Endothelial cell (in vitro differentiated cells): ENCODE measurements at regions not wholly inside any gene's neighbourhood (a gene's known extent, or its start where the extent isn't known, plus 50 kb on each side); places are given as distances from the start of the nearest gene placed in this dataset.

Experiments
- DNase-seq: peaks from one replicate; pipeline ENCODE4 v3.0.0; 2021; ENCODE audit warnings: low spot score
- H3K27ac Mint-ChIP-seq: one replicate; pipeline ENCODE4 v1.8.0; 2021; ENCODE audit warnings: mixed read lengths, inconsistent platforms; ENCODE audit not compliant: unreplicated experiment
- H3K27me3 Mint-ChIP-seq: one replicate; pipeline ENCODE4 v1.8.0; 2021; ENCODE audit warnings: mild to moderate bottlenecking, moderate library complexity, mixed read lengths, inconsistent platforms; ENCODE audit not compliant: unreplicated experiment
- H3K36me3 Mint-ChIP-seq: one replicate; pipeline ENCODE4 v1.8.0; 2021; ENCODE audit warnings: mild to moderate bottlenecking, low read depth, mixed read lengths, inconsistent platforms; ENCODE audit not compliant: unreplicated experiment
- H3K4me1 Mint-ChIP-seq: one replicate; pipeline ENCODE4 v1.8.0; 2021; ENCODE audit warnings: mild to moderate bottlenecking, mixed read lengths, inconsistent platforms; ENCODE audit not compliant: unreplicated experiment
- H3K4me3 Mint-ChIP-seq: one replicate; pipeline ENCODE4 v1.8.0; 2021; ENCODE audit warnings: mild to moderate bottlenecking, mixed read lengths, inconsistent platforms; ENCODE audit not compliant: unreplicated experiment
- H3K9me3 Mint-ChIP-seq: one replicate; pipeline ENCODE4 v1.8.0; 2021; ENCODE audit warnings: mixed read lengths, inconsistent platforms; ENCODE audit not compliant: unreplicated experiment
- TF ChIP-seq, protein P1 (sequence below): fragments of 200-600 bp; sonication (generic); IDR thresholded peaks from one replicate; pipeline ENCODE4 v1.5.0; 2021; ENCODE audit warnings: antibody characterized with exemption; ENCODE audit not compliant: unreplicated experiment

DNA sequence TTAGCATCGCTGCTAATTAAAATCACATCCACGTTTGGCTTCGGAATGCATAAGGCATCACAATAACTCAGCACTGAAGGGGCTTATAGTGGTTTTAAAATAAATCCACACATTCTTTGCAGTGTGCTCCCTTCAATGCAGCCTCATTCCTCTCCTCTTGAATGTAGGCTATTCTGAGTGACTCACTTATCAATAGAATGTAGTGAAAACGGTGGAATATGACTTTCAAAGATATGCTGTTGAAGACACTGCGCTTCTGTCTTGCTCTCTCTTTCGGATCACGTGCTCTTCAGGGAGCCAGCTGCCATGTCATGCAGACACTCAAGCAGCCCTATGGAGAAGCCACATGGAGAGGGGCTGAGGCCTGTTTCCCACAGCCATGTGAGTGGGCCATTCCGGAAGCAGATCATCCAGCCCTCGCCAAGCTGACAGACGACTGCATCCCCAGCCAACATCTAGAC, 87.4 kb downstream of the CRYGS start:
- Mint-ChIP-seq H3K4me1 (peaks cover 2% of the 10 kb centered on the region), H3K4me3 (no peak overlapping the region), H3K9me3 (no peaks in the 10 kb centered on the region), H3K27ac (no peak overlapping the region), H3K27me3 (peaks cover 3% of the 10 kb centered on the region), H3K36me3 (no peaks in the 10 kb centered on the region)
- no peak for DNase-seq
- TF ChIP-seq, protein P1, sequence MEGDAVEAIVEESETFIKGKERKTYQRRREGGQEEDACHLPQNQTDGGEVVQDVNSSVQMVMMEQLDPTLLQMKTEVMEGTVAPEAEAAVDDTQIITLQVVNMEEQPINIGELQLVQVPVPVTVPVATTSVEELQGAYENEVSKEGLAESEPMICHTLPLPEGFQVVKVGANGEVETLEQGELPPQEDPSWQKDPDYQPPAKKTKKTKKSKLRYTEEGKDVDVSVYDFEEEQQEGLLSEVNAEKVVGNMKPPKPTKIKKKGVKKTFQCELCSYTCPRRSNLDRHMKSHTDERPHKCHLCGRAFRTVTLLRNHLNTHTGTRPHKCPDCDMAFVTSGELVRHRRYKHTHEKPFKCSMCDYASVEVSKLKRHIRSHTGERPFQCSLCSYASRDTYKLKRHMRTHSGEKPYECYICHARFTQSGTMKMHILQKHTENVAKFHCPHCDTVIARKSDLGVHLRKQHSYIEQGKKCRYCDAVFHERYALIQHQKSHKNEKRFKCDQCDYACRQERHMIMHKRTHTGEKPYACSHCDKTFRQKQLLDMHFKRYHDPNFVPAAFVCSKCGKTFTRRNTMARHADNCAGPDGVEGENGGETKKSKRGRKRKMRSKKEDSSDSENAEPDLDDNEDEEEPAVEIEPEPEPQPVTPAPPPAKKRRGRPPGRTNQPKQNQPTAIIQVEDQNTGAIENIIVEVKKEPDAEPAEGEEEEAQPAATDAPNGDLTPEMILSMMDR, result no peak

DNA sequence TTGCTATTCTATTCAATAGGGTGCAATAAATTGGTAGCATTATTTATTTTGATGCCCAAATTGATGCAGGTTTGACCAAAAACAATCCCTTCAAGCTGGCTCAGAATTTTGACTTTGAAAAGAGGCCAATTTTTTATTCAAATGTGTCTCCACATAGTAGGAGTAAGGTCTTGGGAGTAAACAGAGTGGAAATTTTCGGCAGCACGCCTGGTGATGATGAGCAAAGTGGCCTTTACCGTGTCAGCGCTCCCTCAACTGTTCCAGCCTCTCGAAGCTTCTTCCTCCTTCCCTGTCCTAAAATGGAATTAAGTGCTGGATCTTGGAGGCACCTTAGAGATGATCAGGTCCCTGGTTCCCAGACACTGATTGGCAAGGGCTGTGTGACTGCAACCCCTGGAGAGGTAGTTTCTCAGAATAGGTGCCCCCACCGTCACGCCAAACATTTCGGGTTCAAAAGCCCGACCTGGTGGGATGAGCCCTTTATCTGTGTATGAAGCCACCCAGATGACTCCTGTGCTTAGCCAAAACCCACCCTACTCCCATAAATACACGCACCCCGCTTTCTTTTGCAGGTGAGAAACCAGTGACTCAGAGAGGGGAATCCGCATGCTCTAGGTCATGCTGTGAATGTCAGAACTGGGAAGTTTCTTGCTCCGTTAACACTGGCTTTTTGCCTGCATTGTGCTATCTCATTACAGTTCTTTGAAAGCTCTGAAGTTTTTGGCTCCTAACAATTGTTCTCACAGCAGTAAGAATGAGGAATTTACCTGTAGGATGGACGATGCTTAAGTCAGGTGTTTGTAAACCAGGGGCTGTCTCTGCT, 89.1 kb downstream of the CRYGS start:
- Mint-ChIP-seq H3K36me3 (no peaks in the 10 kb centered on the region), H3K4me1 (no peaks in the 10 kb centered on the region), H3K27me3 (peaks cover 3% of the 10 kb centered on the region), H3K4me3 (no peak overlapping the region), H3K27ac (no peak overlapping the region), H3K9me3 (no peaks in the 10 kb centered on the region)
- TF ChIP-seq, protein P1, result no peak
- no peak for DNase-seq

DNA sequence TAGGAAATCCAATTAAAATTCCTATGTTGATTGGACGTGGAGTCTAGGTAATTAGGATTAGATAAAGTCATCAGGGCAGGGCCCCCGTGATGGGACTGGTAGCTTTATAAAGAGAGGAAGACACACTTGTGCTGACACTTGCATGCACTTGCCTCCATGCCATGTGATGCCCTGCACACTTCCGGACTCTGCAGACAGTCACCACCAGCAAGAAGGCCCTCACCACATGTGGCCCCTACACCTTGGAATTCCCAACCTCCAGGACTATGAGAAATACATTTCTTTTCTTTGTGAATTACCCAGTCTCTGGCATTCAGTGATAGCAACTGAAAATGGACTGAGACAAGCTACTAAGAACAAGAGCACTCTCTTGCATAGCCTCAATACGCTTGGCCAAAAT, 90.6 kb downstream of the CRYGS start:
- Mint-ChIP-seq H3K4me3 (no peak overlapping the region), H3K9me3 (no peaks in the 10 kb centered on the region), H3K27me3 (peaks cover 3% of the 10 kb centered on the region), H3K4me1 (no peaks in the 10 kb centered on the region), H3K36me3 (no peaks in the 10 kb centered on the region), H3K27ac (no peak overlapping the region)
- TF ChIP-seq, protein P1, result no peak
- no peak for DNase-seq

DNA sequence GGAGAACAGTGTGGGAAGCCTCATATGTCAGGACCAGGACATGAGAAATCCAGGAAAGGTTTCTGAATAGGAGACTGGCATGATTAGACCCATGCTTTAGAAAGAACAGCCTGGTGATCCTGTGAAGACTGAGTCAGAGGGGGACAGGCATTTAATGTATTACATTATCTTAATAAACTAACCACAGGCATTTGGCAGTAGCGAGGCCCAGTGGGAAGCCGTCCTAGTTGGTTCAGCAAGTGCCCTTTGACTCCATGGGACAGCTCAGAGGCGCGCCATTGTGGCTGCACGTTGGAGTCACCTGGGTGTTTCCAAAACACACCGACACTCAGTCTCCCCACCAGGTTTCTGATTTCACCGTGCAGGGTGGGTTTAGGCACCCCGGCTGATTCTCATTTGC, 90.5 kb upstream of the DGKG start:
- Mint-ChIP-seq H3K9me3 (no peaks in the 10 kb centered on the region), H3K27me3 (peaks cover 3% of the 10 kb centered on the region), H3K27ac (no peak overlapping the region), H3K4me3 (no peak overlapping the region), H3K36me3 (no peaks in the 10 kb centered on the region), H3K4me1 (no peaks in the 10 kb centered on the region)
- TF ChIP-seq, protein P1, result no peak
- no peak for DNase-seq

DNA sequence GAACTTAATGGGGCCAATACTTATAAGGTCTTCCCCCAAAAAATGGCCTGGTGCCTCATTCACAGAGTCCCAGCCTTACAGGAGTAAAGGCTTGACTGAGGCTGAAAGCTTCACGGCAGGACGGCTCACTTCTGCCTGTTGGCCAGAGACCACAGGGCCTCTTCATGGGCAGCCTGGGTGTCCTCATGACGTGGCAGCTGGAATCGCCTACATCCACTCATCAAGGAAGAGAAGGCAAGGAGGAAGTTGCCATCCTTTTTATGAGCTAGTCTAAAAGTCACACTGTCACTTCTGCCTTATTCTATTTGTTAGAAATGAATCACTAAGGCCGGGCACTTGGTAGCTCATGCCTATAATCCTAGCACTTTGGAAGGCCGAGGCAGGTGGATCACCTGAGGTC, 89.3 kb upstream of the DGKG start:
- H3K27me3 Mint-ChIP-seq, result peaks cover 3% of the 10 kb centered on the region
- TF ChIP-seq, protein P1, result no peak
- no peak overlapping the region for H3K27ac Mint-ChIP-seq
- DNase-seq, result no peak
- H3K36me3 Mint-ChIP-seq, result no peaks in the 10 kb centered on the region
- H3K4me1 Mint-ChIP-seq, result no peaks in the 10 kb centered on the region
- H3K9me3 Mint-ChIP-seq, result no peaks in the 10 kb centered on the region
- no peak overlapping the region for H3K4me3 Mint-ChIP-seq
